ENCODE measurements at regions not wholly inside any gene's neighbourhood (a gene's known extent, or its start where the extent isn't known, plus 50 kb on each side); places are given as distances from the start of the nearest gene placed in this dataset.

DNA sequence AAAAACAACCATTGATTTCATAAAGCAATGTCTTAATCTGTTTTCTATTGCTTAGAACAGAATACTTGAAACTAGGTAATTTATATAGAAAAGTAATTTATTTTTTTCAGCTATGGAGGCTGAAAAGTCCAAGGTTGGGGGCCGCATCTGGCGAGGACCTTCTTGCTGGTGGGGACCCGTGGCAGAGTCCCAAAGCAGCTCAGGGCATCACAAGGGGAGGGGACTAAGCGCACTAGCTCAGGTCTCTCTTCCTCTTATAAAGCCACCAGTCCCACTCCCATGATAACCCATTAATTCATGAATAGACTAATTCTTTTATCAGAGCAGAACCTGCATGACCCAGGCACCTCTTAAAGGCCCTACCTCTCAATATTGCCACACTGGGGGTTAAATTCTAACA, 87.2 kb upstream of the KLF13 start:
- DNase-seq (ENCODE audit: low read depth in 2 of 2) = no peak
- TF ChIP-seq CTCF (IDR thresholded peaks at IDR 0.05; ENCODE audit: low read depth, low read length) = no peak
- H3K4me3 ChIP-seq (replicated peaks in 1 of 2; ENCODE audit: low read depth in 2 of 2, low read length in 2 of 2) = no peak overlapping the region

DNA sequence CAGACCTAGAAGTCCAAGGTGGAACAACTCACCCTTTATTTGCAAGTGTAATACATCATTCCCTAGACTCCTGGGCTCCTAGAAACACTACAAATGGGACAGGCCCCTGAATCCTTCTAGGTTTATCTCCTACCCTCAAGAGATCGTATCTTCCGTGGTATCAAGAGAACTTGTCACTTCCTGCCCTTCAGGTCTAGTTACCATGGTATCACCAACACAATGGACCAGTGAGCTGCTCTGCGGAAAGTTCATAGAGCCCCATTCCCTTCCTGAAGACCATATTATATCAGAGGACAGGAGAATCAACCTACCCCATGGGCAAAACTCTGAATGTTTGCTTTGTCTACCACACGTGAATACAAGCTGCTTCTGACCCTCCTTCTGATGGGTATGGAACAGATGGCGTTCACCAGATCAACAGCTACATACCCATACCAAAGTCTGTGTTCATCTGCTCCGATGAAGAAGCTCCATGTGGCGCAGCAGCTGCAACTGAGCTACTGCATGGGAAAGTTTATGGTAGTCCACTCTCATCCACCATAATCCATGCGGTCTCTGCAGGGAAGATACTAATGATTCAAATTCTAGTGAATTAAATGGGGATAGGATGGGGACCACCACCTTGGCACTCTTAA, 84.6 kb upstream of the KLF13 start:
- no peak for TF ChIP-seq CTCF (IDR thresholded peaks at IDR 0.05; ENCODE audit: low read depth, low read length)
- DNase-seq (ENCODE audit: low read depth in 2 of 2) = no peak
- H3K4me3 ChIP-seq (replicated peaks in 1 of 2; ENCODE audit: low read depth in 2 of 2, low read length in 2 of 2) = no peak overlapping the region

GRCh38 chr15:31243895-31244294, 82.7 kb upstream of the KLF13 start:
- TF ChIP-seq CTCF (IDR thresholded peaks at IDR 0.05; ENCODE audit: low read depth, low read length) = no peak
- H3K4me3 ChIP-seq (replicated peaks in 1 of 2; ENCODE audit: low read depth in 2 of 2, low read length in 2 of 2) = no peak overlapping the region
- no peak for DNase-seq (ENCODE audit: low read depth in 2 of 2)

GRCh38 chr15:31245135-31245689, 81.4 kb upstream of the KLF13 start:
- no peak for DNase-seq (ENCODE audit: low read depth in 2 of 2)
- H3K4me3 ChIP-seq (replicated peaks in 1 of 2; ENCODE audit: low read depth in 2 of 2, low read length in 2 of 2) = no peak overlapping the region
- TF ChIP-seq CTCF (IDR thresholded peaks at IDR 0.05; ENCODE audit: low read depth, low read length) = no peak

DNA sequence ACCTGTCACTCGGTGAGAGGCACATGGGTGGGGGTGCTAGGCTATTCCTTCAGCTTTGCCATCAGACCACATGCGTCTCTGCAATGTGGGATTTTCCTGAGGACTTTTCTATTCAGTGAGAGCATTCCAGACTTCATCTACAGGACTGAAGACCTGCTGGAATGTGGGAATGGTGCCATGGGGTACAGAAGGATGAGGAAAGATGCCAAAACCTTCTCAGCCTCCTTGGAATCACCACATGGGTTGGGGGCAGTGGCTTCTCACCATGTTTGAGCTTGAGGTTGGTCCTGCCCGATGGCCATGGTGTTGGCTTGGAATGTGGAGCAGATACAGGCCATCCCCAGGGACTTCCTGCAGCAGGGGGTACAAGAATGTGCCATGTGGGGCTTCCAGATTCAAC, 80.9 kb upstream of the KLF13 start:
- H3K4me3 ChIP-seq (replicated peaks in 1 of 2; ENCODE audit: low read depth in 2 of 2, low read length in 2 of 2) = no peak overlapping the region
- peak in 1 of 2 donors; percentile 23 for DNase-seq (ENCODE audit: low read depth in 2 of 2)
- no peak for TF ChIP-seq CTCF (IDR thresholded peaks at IDR 0.05; ENCODE audit: low read depth, low read length)

GRCh38 chr15:31247404-31247803, 79.2 kb upstream of the KLF13 start:
- no peak for TF ChIP-seq CTCF (IDR thresholded peaks at IDR 0.05; ENCODE audit: low read depth, low read length)
- no peak for DNase-seq (ENCODE audit: low read depth in 2 of 2)
- no peak overlapping the region for H3K4me3 ChIP-seq (replicated peaks in 1 of 2; ENCODE audit: low read depth in 2 of 2, low read length in 2 of 2)

- DNase-seq (ENCODE audit: low read depth in 2 of 2) = no peak
Measured at GRCh38 chr15:31248263-31248662, 78.4 kb upstream of the KLF13 start.

More at GRCh38 chr15:31248263-31248662, 78.4 kb upstream of the KLF13 start:
- H3K4me3 ChIP-seq (replicated peaks in 1 of 2; ENCODE audit: low read depth in 2 of 2, low read length in 2 of 2) = no peak overlapping the region
- no peak for TF ChIP-seq CTCF (IDR thresholded peaks at IDR 0.05; ENCODE audit: low read depth, low read length)

All from cardiac fibroblast (primary cell).